ENCODE measurements at regions not wholly inside any gene's neighbourhood (a gene's known extent, or its start where the extent isn't known, plus 50 kb on each side); places are given as distances from the start of the nearest gene placed in this dataset.

DNA sequence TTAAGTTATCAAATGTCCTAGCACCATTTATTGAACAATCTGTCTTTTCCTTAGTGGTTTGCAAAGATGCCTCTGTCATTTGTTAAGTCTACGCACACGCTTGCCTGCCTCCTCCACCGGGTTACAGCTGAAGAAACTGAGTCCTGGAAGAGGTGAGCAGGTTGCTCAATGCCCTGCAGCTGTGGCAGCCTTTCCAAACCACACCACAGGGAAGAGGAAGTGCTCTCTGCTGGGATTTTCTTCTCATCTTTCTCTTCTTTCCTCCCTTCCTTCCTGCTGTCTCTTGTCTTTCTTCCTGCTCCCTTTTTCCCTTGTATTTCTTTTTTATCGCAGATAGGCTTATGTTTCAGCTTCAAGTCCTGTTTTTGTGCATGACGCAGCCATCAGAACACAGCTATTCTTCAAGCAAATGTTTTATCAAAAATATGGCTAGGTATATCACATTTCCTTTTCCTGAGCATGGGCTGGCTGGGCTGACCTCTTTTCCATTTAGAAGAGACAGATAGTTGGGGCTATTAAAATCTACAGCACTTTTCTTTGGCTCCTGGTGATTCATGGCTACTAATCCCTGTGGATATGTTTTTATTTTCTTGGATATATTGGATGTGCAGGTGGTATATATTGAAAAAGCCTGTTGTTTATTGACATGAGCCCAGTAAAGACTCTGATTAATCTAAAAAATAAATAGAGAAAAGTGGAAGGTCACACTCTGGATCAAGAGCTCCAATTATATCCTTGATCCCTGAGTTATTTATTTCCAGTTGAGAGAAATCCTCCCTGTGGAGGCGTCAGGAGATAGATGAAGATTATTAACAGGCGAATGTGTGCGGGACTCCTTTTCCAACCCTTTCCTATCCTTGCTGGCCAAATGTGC lies 214.6 kb downstream of the TSN start:
- Histone ChIP-seq H3K4me3 (ENCODE audit: low read length in 3 of 3) (no peak overlapping the region), H3K9ac (ENCODE audit: low read length in 3 of 3) (no peak overlapping the region), H3K4me1 (ENCODE audit: control insufficient read depth in 2 of 3, insufficient read depth in 2 of 3, low read depth in 1 of 3, low read length in 3 of 3) (peaks cover 3 to 4% (median 3%) of the 10 kb centered on the region in 3 donors), H3K9me3 (ENCODE audit: control insufficient read depth in 2 of 3, insufficient read depth in 1 of 3, low read length in 3 of 3) (no peaks in the 10 kb centered on the region), H3K27me3 (ENCODE audit: control insufficient read depth, insufficient read depth, low read length) (no peaks in the 10 kb centered on the region), H3K27ac (ENCODE audit: low read depth in 2 of 2, low read length in 2 of 2) (peak overlapping the region in 1 of 2 donors; percentile 33), H3K36me3 (ENCODE audit: control insufficient read depth in 2 of 3, insufficient read depth in 3 of 3, low read length in 3 of 3) (no peaks in the 10 kb centered on the region)
- DNase-seq, result peak in 2 of 5 donors; percentile 13
- TF ChIP-seq, protein P1, sequence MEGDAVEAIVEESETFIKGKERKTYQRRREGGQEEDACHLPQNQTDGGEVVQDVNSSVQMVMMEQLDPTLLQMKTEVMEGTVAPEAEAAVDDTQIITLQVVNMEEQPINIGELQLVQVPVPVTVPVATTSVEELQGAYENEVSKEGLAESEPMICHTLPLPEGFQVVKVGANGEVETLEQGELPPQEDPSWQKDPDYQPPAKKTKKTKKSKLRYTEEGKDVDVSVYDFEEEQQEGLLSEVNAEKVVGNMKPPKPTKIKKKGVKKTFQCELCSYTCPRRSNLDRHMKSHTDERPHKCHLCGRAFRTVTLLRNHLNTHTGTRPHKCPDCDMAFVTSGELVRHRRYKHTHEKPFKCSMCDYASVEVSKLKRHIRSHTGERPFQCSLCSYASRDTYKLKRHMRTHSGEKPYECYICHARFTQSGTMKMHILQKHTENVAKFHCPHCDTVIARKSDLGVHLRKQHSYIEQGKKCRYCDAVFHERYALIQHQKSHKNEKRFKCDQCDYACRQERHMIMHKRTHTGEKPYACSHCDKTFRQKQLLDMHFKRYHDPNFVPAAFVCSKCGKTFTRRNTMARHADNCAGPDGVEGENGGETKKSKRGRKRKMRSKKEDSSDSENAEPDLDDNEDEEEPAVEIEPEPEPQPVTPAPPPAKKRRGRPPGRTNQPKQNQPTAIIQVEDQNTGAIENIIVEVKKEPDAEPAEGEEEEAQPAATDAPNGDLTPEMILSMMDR (IDR thresholded peaks at IDR 0.05; ENCODE audit: borderline replicate concordance, extremely low read depth, insufficient read depth), result no peak
- no peak for FAIRE-seq
- intact Hi-C loops (cut with DNase I), result no loop called here

GRCh38 chr2:121972203-121972602 lies 216.8 kb downstream of the TSN start:
- no peak for FAIRE-seq
- TF ChIP-seq, protein P1 (IDR thresholded peaks at IDR 0.05; ENCODE audit: borderline replicate concordance, extremely low read depth, insufficient read depth), result no peak
- intact Hi-C loops (cut with DNase I), result no loop called here

DNA sequence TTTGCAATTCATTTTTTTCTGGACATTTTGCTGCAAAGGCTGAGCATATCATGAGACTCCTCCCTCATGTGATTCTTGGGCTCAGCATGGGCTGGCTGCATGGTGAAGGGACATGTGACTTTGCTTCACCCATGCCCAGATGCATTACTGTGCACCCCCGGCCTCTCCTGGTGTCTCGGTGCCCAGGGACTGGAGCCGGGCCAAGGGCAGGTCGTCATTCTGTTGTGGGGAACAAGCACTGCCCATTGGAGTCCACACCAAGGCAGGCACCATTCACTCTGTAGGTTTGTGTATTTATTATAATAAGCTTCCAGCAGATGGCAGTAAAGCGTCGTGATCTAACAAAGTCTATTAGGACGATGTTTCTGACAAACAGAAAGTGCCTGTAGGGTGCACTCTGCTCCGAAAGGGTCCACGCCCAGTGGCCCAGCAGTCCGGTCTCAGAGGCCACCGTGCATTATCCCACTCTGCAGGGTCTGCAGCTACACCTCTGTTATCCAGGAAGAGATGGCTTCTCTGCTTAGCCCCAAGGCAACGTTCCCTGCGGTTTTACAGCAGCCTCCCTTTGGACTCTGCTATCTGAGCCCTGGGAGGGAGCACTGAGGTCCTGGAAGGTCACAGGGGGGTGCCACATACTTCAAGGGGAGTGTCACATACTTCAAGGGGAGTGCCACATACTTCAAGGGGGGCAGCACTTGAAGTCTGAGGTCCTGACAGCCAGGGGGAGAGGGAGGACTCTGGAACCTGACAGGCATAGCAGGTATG lies 219.6 kb downstream of the TSN start:
- TF ChIP-seq, protein P1 (IDR thresholded peaks at IDR 0.05; ENCODE audit: borderline replicate concordance, extremely low read depth, insufficient read depth), result peak; percentile 55
- Histone ChIP-seq H3K27me3 (ENCODE audit: control insufficient read depth, insufficient read depth, low read length) (no peaks in the 10 kb centered on the region), H3K9ac (ENCODE audit: low read length in 3 of 3) (peak overlapping the region in 1 of 3 donors; percentile 23), H3K4me1 (ENCODE audit: control insufficient read depth in 2 of 3, insufficient read depth in 2 of 3, low read depth in 1 of 3, low read length in 3 of 3) (peaks cover 0 to 6% (median 4%) of the 10 kb centered on the region in 3 donors), H3K36me3 (ENCODE audit: control insufficient read depth in 2 of 3, insufficient read depth in 3 of 3, low read length in 3 of 3) (no peaks in the 10 kb centered on the region), H3K4me3 (ENCODE audit: low read length in 3 of 3) (peak overlapping the region; percentile 48 to 74 (median 61)), H3K27ac (ENCODE audit: low read depth in 2 of 2, low read length in 2 of 2) (peak overlapping the region in 1 of 2 donors; percentile 52), H3K9me3 (ENCODE audit: control insufficient read depth in 2 of 3, insufficient read depth in 1 of 3, low read length in 3 of 3) (no peaks in the 10 kb centered on the region)
- intact Hi-C loops (cut with DNase I), result no loop called here
- FAIRE-seq (peak; percentile 66), DNase-seq (peak in 4 of 5 donors; percentile 85 to 96 (median 90))

More at GRCh38 chr2:121972203-121972602, 216.8 kb downstream of the TSN start:
- no peak for DNase-seq
- H3K4me3 ChIP-seq (ENCODE audit: low read length in 3 of 3), result no peak overlapping the region
- H3K9me3 ChIP-seq (ENCODE audit: control insufficient read depth in 2 of 3, insufficient read depth in 1 of 3, low read length in 3 of 3), result no peaks in the 10 kb centered on the region
- no peaks in the 10 kb centered on the region for H3K27me3 ChIP-seq (ENCODE audit: control insufficient read depth, insufficient read depth, low read length)
- no peaks in the 10 kb centered on the region for H3K36me3 ChIP-seq (ENCODE audit: control insufficient read depth in 2 of 3, insufficient read depth in 3 of 3, low read length in 3 of 3)
- no peak overlapping the region for H3K27ac ChIP-seq (ENCODE audit: low read depth in 2 of 2, low read length in 2 of 2)
- peaks cover 3 to 6% (median 4%) of the 10 kb centered on the region in 3 donors for H3K4me1 ChIP-seq (ENCODE audit: control insufficient read depth in 2 of 3, insufficient read depth in 2 of 3, low read depth in 1 of 3, low read length in 3 of 3)
- no peak overlapping the region for H3K9ac ChIP-seq (ENCODE audit: low read length in 3 of 3)
